B cell (primary cell): ENCODE measurements at regions not wholly inside any gene's neighbourhood (a gene's known extent, or its start where the extent isn't known, plus 50 kb on each side); places are given as distances from the start of the nearest gene placed in this dataset.
"Not testable (repeated sequence)": the region's sequence is repeated elsewhere in the genome, so short reads cannot be mapped to it uniquely, and the experiment has no call there.

ENCODE experiments used
- EZH2 ChIP-seq: IDR thresholded peaks from 2 replicates; pipeline ENCODE4 v1.6.1; 2012; ENCODE audit warnings: borderline replicate concordance, low read depth, mild to moderate bottlenecking, moderate library complexity, low read length; ENCODE audit not compliant: insufficient read depth, poor library complexity, severe bottlenecking
- TF ChIP-seq, protein P1 (sequence below): fragments of 200-600 bp; IDR thresholded peaks from one replicate; pipeline ENCODE4 v1.8.0; 2022; ENCODE audit warnings: antibody characterized with exemption, mild to moderate bottlenecking

DNA sequence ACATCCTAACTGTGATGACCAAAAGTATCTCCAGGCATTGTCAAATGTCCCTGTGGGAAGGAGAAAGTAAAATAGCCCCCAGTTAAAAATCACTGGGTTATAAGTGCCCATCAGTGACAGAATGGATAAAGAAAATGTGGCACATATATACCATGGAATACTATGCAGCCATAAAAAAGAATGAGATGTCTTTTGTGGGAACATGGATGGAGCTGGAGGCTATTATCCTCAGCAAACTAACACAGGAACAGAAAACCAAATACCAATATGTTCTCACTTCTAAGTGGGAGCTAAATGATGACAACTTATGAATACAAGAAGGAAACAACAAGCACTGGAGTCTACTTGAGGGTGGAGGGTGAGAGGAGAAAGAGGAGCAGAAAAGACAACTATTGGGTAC lies 60.9 kb upstream of the TEX13D start:
- TF ChIP-seq, protein P1, sequence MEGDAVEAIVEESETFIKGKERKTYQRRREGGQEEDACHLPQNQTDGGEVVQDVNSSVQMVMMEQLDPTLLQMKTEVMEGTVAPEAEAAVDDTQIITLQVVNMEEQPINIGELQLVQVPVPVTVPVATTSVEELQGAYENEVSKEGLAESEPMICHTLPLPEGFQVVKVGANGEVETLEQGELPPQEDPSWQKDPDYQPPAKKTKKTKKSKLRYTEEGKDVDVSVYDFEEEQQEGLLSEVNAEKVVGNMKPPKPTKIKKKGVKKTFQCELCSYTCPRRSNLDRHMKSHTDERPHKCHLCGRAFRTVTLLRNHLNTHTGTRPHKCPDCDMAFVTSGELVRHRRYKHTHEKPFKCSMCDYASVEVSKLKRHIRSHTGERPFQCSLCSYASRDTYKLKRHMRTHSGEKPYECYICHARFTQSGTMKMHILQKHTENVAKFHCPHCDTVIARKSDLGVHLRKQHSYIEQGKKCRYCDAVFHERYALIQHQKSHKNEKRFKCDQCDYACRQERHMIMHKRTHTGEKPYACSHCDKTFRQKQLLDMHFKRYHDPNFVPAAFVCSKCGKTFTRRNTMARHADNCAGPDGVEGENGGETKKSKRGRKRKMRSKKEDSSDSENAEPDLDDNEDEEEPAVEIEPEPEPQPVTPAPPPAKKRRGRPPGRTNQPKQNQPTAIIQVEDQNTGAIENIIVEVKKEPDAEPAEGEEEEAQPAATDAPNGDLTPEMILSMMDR = not testable (repeated sequence)
- not testable (repeated sequence) for TF ChIP-seq EZH2
